ENCODE measurements at regions not wholly inside any gene's neighbourhood (a gene's known extent, or its start where the extent isn't known, plus 50 kb on each side); places are given as distances from the start of the nearest gene placed in this dataset.

- H3K4me3 ChIP-seq (ENCODE audit: low read length in 2 of 2), result no peak overlapping the region
- CTCF ChIA-PET (ENCODE audit: partially characterized antibody), result no interaction called here
- no peak overlapping the region for H3K27ac ChIP-seq (ENCODE audit: low read depth, low read length)
- intact Hi-C loops (cut with micrococcal nuclease), result no loop called here
- H3K9me3 ChIP-seq (ENCODE audit: control insufficient read depth in 1 of 2, low read length in 2 of 2), result no peaks in the 10 kb centered on the region
- Mint-ChIP-seq H3K4me1 (no peaks in the 10 kb centered on the region), H3K27ac (no peak overlapping the region), H3K9me3 (peaks cover 0 to 6% (median 2%) of the 10 kb centered on the region in 8 donors), H3K4me3 (no peak overlapping the region), H3K27me3 (no peaks in the 10 kb centered on the region), H3K36me3 (no peaks in the 10 kb centered on the region)
- POLR2A ChIA-PET (ENCODE audit: partially characterized antibody), result no interaction called here
- no peaks in the 10 kb centered on the region for H3K36me3 ChIP-seq (ENCODE audit: insufficient read depth, low read length)
- no peak for DNase-seq
- no peaks in the 10 kb centered on the region for H3K4me1 ChIP-seq (ENCODE audit: insufficient read depth, low read length)
- no peaks in the 10 kb centered on the region for H3K27me3 ChIP-seq (ENCODE audit: insufficient read depth, low read length)
Observed at GRCh38 chr2:142533177-142533576, 344.3 kb upstream of the KYNU start.

- no peak overlapping the region for H3K4me3 ChIP-seq (ENCODE audit: low read length in 2 of 2)
- H3K27ac ChIP-seq (ENCODE audit: low read depth, low read length), result no peak overlapping the region
- no peak overlapping the region for H3K4me3 Mint-ChIP-seq
- peaks cover 0 to 8% (median 2%) of the 10 kb centered on the region in 8 donors for H3K9me3 Mint-ChIP-seq
- no peak overlapping the region for H3K27ac Mint-ChIP-seq
- POLR2A ChIA-PET (ENCODE audit: partially characterized antibody), result no interaction called here
- H3K36me3 ChIP-seq (ENCODE audit: insufficient read depth, low read length), result no peaks in the 10 kb centered on the region
- intact Hi-C loops (cut with micrococcal nuclease), result no loop called here
- no peaks in the 10 kb centered on the region for H3K9me3 ChIP-seq (ENCODE audit: control insufficient read depth in 1 of 2, low read length in 2 of 2)
- no peaks in the 10 kb centered on the region for H3K27me3 Mint-ChIP-seq
- CTCF ChIA-PET (ENCODE audit: partially characterized antibody), result no interaction called here
- no peaks in the 10 kb centered on the region for H3K4me1 Mint-ChIP-seq
- no peak for DNase-seq
- H3K4me1 ChIP-seq (ENCODE audit: insufficient read depth, low read length), result no peaks in the 10 kb centered on the region
- H3K27me3 ChIP-seq (ENCODE audit: insufficient read depth, low read length), result no peaks in the 10 kb centered on the region
- H3K36me3 Mint-ChIP-seq, result no peaks in the 10 kb centered on the region
Observed at GRCh38 chr2:142531377-142531776, 346.1 kb upstream of the KYNU start.

- ChIA-PET CTCF (ENCODE audit: partially characterized antibody) (no interaction called here), POLR2A (ENCODE audit: partially characterized antibody) (no interaction called here)
- Histone ChIP-seq H3K36me3 (ENCODE audit: insufficient read depth, low read length) (no peaks in the 10 kb centered on the region), H3K27ac (ENCODE audit: low read depth, low read length) (no peak overlapping the region), H3K4me1 (ENCODE audit: insufficient read depth, low read length) (no peaks in the 10 kb centered on the region), H3K9me3 (ENCODE audit: control insufficient read depth in 1 of 2, low read length in 2 of 2) (no peaks in the 10 kb centered on the region), H3K27me3 (ENCODE audit: insufficient read depth, low read length) (no peaks in the 10 kb centered on the region), H3K4me3 (ENCODE audit: low read length in 2 of 2) (no peak overlapping the region)
- Mint-ChIP-seq H3K9me3 (peaks cover 0 to 7% (median 2%) of the 10 kb centered on the region in 8 donors), H3K27ac (no peak overlapping the region), H3K4me1 (no peaks in the 10 kb centered on the region), H3K36me3 (no peaks in the 10 kb centered on the region), H3K4me3 (no peak overlapping the region), H3K27me3 (no peaks in the 10 kb centered on the region)
- intact Hi-C loops (cut with micrococcal nuclease), result no loop called here
- DNase-seq, result no peak
Observed at GRCh38 chr2:142525720-142526119, 351.7 kb upstream of the KYNU start.

- CTCF ChIA-PET (ENCODE audit: partially characterized antibody), result interaction anchor here (1.1 kb wide), 1 partner anchor 22 kb away, joined by 3 read pairs; no protein-coding TSS in a partner anchor
- no peaks in the 10 kb centered on the region for H3K27me3 Mint-ChIP-seq
- POLR2A ChIA-PET (ENCODE audit: partially characterized antibody), result no interaction called here
Observed at GRCh38 chr2:142521492-142521891, 356.0 kb upstream of the KYNU start.

GRCh38 chr2:142515493-142515892 is 362.0 kb upstream of the KYNU start:
- ChIA-PET CTCF (ENCODE audit: partially characterized antibody) (no interaction called here), POLR2A (ENCODE audit: partially characterized antibody) (no interaction called here)
- Histone ChIP-seq H3K4me1 (ENCODE audit: insufficient read depth, low read length) (no peaks in the 10 kb centered on the region), H3K27ac (ENCODE audit: low read depth, low read length) (no peak overlapping the region), H3K36me3 (ENCODE audit: insufficient read depth, low read length) (no peaks in the 10 kb centered on the region), H3K4me3 (ENCODE audit: low read length in 2 of 2) (no peak overlapping the region), H3K9me3 (ENCODE audit: control insufficient read depth in 1 of 2, low read length in 2 of 2) (no peaks in the 10 kb centered on the region), H3K27me3 (ENCODE audit: insufficient read depth, low read length) (no peaks in the 10 kb centered on the region)
- H3K4me1 Mint-ChIP-seq, result no peaks in the 10 kb centered on the region
- peaks cover 0 to 11% (median 1%) of the 10 kb centered on the region in 8 donors for H3K9me3 Mint-ChIP-seq
- no peaks in the 10 kb centered on the region for H3K27me3 Mint-ChIP-seq
- intact Hi-C loops (cut with micrococcal nuclease), result no loop called here
- no peaks in the 10 kb centered on the region for H3K36me3 Mint-ChIP-seq
- no peak overlapping the region for H3K27ac Mint-ChIP-seq
- no peak for DNase-seq
- no peak overlapping the region for H3K4me3 Mint-ChIP-seq

More at GRCh38 chr2:142521492-142521891, 356.0 kb upstream of the KYNU start:
- peaks cover 0 to 8% (median 1%) of the 10 kb centered on the region in 8 donors for H3K9me3 Mint-ChIP-seq
- H3K36me3 Mint-ChIP-seq, result no peaks in the 10 kb centered on the region
- no peak overlapping the region for H3K4me3 Mint-ChIP-seq
- Histone ChIP-seq H3K4me3 (ENCODE audit: low read length in 2 of 2) (no peak overlapping the region), H3K4me1 (ENCODE audit: insufficient read depth, low read length) (no peaks in the 10 kb centered on the region), H3K9me3 (ENCODE audit: control insufficient read depth in 1 of 2, low read length in 2 of 2) (no peaks in the 10 kb centered on the region), H3K27ac (ENCODE audit: low read depth, low read length) (no peak overlapping the region), H3K36me3 (ENCODE audit: insufficient read depth, low read length) (no peaks in the 10 kb centered on the region), H3K27me3 (ENCODE audit: insufficient read depth, low read length) (no peaks in the 10 kb centered on the region)
- no peak for DNase-seq
- intact Hi-C loops (cut with micrococcal nuclease), result no loop called here
- no peak overlapping the region for H3K27ac Mint-ChIP-seq
- no peaks in the 10 kb centered on the region for H3K4me1 Mint-ChIP-seq

- CTCF ChIA-PET (ENCODE audit: partially characterized antibody), result no interaction called here
- POLR2A ChIA-PET (ENCODE audit: partially characterized antibody), result no interaction called here
- Mint-ChIP-seq H3K4me3 (no peak overlapping the region), H3K36me3 (no peaks in the 10 kb centered on the region), H3K4me1 (no peaks in the 10 kb centered on the region), H3K9me3 (peaks cover 0 to 7% (median 2%) of the 10 kb centered on the region in 8 donors), H3K27ac (no peak overlapping the region), H3K27me3 (no peaks in the 10 kb centered on the region)
- DNase-seq, result no peak
- intact Hi-C loops (cut with micrococcal nuclease), result no loop called here
- Histone ChIP-seq H3K4me3 (ENCODE audit: low read length in 2 of 2) (no peak overlapping the region), H3K27ac (ENCODE audit: low read depth, low read length) (no peak overlapping the region), H3K36me3 (ENCODE audit: insufficient read depth, low read length) (no peaks in the 10 kb centered on the region), H3K4me1 (ENCODE audit: insufficient read depth, low read length) (no peaks in the 10 kb centered on the region), H3K9me3 (ENCODE audit: control insufficient read depth in 1 of 2, low read length in 2 of 2) (no peaks in the 10 kb centered on the region), H3K27me3 (ENCODE audit: insufficient read depth, low read length) (no peaks in the 10 kb centered on the region)
Observed at GRCh38 chr2:142509401-142509800, 368.1 kb upstream of the KYNU start.

GRCh38 chr2:142504754-142505153 is 372.7 kb upstream of the KYNU start:
- Mint-ChIP-seq H3K36me3 (no peaks in the 10 kb centered on the region), H3K27me3 (no peaks in the 10 kb centered on the region), H3K4me1 (no peaks in the 10 kb centered on the region), H3K9me3 (peaks cover 0 to 11% (median 3%) of the 10 kb centered on the region in 8 donors), H3K27ac (no peak overlapping the region), H3K4me3 (no peak overlapping the region)
- H3K4me3 ChIP-seq (ENCODE audit: low read length in 2 of 2), result no peak overlapping the region
- H3K36me3 ChIP-seq (ENCODE audit: insufficient read depth, low read length), result no peaks in the 10 kb centered on the region
- ChIA-PET POLR2A (ENCODE audit: partially characterized antibody) (no interaction called here), CTCF (ENCODE audit: partially characterized antibody) (no interaction called here)
- no peak for DNase-seq
- H3K27me3 ChIP-seq (ENCODE audit: insufficient read depth, low read length), result no peaks in the 10 kb centered on the region
- intact Hi-C loops (cut with micrococcal nuclease), result no loop called here
- no peak overlapping the region for H3K27ac ChIP-seq (ENCODE audit: low read depth, low read length)
- H3K9me3 ChIP-seq (ENCODE audit: control insufficient read depth in 1 of 2, low read length in 2 of 2), result no peaks in the 10 kb centered on the region
- no peaks in the 10 kb centered on the region for H3K4me1 ChIP-seq (ENCODE audit: insufficient read depth, low read length)

GRCh38 chr2:142502402-142502801 is 371.6 kb upstream of the LRP1B start:
- no peaks in the 10 kb centered on the region for H3K27me3 ChIP-seq (ENCODE audit: insufficient read depth, low read length)
- intact Hi-C loops (cut with micrococcal nuclease), result no loop called here
- H3K4me1 Mint-ChIP-seq, result no peaks in the 10 kb centered on the region
- POLR2A ChIA-PET (ENCODE audit: partially characterized antibody), result no interaction called here
- no peaks in the 10 kb centered on the region for H3K9me3 ChIP-seq (ENCODE audit: control insufficient read depth in 1 of 2, low read length in 2 of 2)
- peaks cover 0 to 11% (median 3%) of the 10 kb centered on the region in 8 donors for H3K9me3 Mint-ChIP-seq
- H3K4me3 ChIP-seq (ENCODE audit: low read length in 2 of 2), result no peak overlapping the region
- no peak overlapping the region for H3K27ac ChIP-seq (ENCODE audit: low read depth, low read length)
- CTCF ChIA-PET (ENCODE audit: partially characterized antibody), result interaction anchor here (0.8 kb wide), 1 partner anchor 17 kb away, joined by 3 read pairs; no protein-coding TSS in a partner anchor
- DNase-seq, result no peak
- no peaks in the 10 kb centered on the region for H3K4me1 ChIP-seq (ENCODE audit: insufficient read depth, low read length)
- no peak overlapping the region for H3K4me3 Mint-ChIP-seq
- H3K27ac Mint-ChIP-seq, result no peak overlapping the region
- no peaks in the 10 kb centered on the region for H3K27me3 Mint-ChIP-seq
- H3K36me3 Mint-ChIP-seq, result no peaks in the 10 kb centered on the region
- no peaks in the 10 kb centered on the region for H3K36me3 ChIP-seq (ENCODE audit: insufficient read depth, low read length)

Data from CD4-positive, alpha-beta memory T cell (primary cell).